ENCODE measurements at regions not wholly inside any gene's neighbourhood (a gene's known extent, or its start where the extent isn't known, plus 50 kb on each side); places are given as distances from the start of the nearest gene placed in this dataset.

- no peak for FAIRE-seq
These were observed 389.1 kb upstream of the KIF2A start for GRCh38 chr5:61916621-61917620.

- no peak for FAIRE-seq
These were observed 387.4 kb upstream of the KIF2A start for GRCh38 chr5:61918611-61919010.

- FAIRE-seq, result no peak
These were observed 386.1 kb upstream of the KIF2A start for GRCh38 chr5:61919920-61920319.

- FAIRE-seq, result no peak
These were observed 381.8 kb upstream of the KIF2A start for GRCh38 chr5:61924251-61924650.

GRCh38 chr5:61926911-61927310 is 379.1 kb upstream of the KIF2A start:
- no peak for FAIRE-seq

GRCh38 chr5:61931236-61931635 is 374.8 kb upstream of the KIF2A start:
- FAIRE-seq, result no peak

- FAIRE-seq, result no peak
These were observed 372.0 kb upstream of the KIF2A start for GRCh38 chr5:61933787-61934626.

- FAIRE-seq, result no peak
These were observed 364.4 kb upstream of the KIF2A start for GRCh38 chr5:61941637-61942036.

- no peak for FAIRE-seq
These were observed 363.4 kb upstream of the KIF2A start for GRCh38 chr5:61942462-61943049.

GRCh38 chr5:61943713-61944112 is 362.3 kb upstream of the KIF2A start:
- no peak for FAIRE-seq

- FAIRE-seq, result no peak
These were observed 357.9 kb upstream of the KIF2A start for GRCh38 chr5:61948151-61948550.

- no peak for FAIRE-seq
These were observed 356.8 kb upstream of the KIF2A start for GRCh38 chr5:61949054-61949678.

GRCh38 chr5:61949679-61950435 is 356.1 kb upstream of the KIF2A start:
- no peak for FAIRE-seq

GRCh38 chr5:61951295-61951694 is 354.7 kb upstream of the KIF2A start:
- FAIRE-seq, result no peak

- FAIRE-seq, result no peak
These were observed 352.1 kb upstream of the KIF2A start for GRCh38 chr5:61953913-61954312.

- FAIRE-seq, result no peak
These were observed 341.8 kb upstream of the KIF2A start for GRCh38 chr5:61964201-61964600.

- no peak for FAIRE-seq
These were observed 340.9 kb upstream of the KIF2A start for GRCh38 chr5:61965069-61965468.

- FAIRE-seq, result no peak
These were observed 340.5 kb upstream of the KIF2A start for GRCh38 chr5:61965490-61965889.

- no peak for FAIRE-seq
These were observed 339.6 kb upstream of the KIF2A start for GRCh38 chr5:61966296-61966955.

GRCh38 chr5:61966997-61967396 is 339.0 kb upstream of the KIF2A start:
- FAIRE-seq, result no peak

GRCh38 chr5:61967681-61968080 is 338.3 kb upstream of the KIF2A start:
- FAIRE-seq, result no peak

GRCh38 chr5:61969347-61969746 is 336.7 kb upstream of the KIF2A start:
- no peak for FAIRE-seq

All from G401.6 (cell line).